ENCODE measurements at regions not wholly inside any gene's neighbourhood (a gene's known extent, or its start where the extent isn't known, plus 50 kb on each side); places are given as distances from the start of the nearest gene placed in this dataset.

- Histone ChIP-seq H3K56ac (replicated peaks; ENCODE audit: insufficient read length, low read depth, low read length) (no peak overlapping the region), H3K4me1 (replicated peaks in 1 of 4; ENCODE audit: control insufficient read depth in 3 of 4, insufficient read depth in 4 of 4, low read length in 3 of 4) (peaks cover 0 to 3% (median 0%) of the 10 kb centered on the region in 4 experiments; a peak in 1 of 7 replicates), H2BK20ac (ENCODE audit: low read length) (no peak overlapping the region), H2AK5ac (ENCODE audit: low read depth, low read length) (no peak overlapping the region; the same call in 1 of the 2 replicates), H3K27ac (ENCODE audit: low read depth, low read length) (no peak overlapping the region), H2BK15ac (ENCODE audit: low read length) (no peak overlapping the region), H3K14ac (ENCODE audit: insufficient read length) (no peak overlapping the region), H3K4ac (replicated peaks; ENCODE audit: insufficient read length, low read depth, low read length) (no peak overlapping the region), H2BK12ac (ENCODE audit: low read depth, low read length) (no peak overlapping the region), H3K9ac (replicated peaks in 1 of 4; ENCODE audit: extremely low read depth in 1 of 4, low read depth in 3 of 4, low read length in 3 of 4) (no peak overlapping the region), H4K91ac (replicated peaks; ENCODE audit: insufficient read length, low read length) (no peak overlapping the region), H3K36me3 (ENCODE audit: control insufficient read depth in 2 of 4, insufficient read depth in 4 of 4, low read length in 3 of 4) (no peaks in the 10 kb centered on the region), H3K4me3 (ENCODE audit: extremely low read depth in 1 of 4, insufficient read depth in 2 of 4, low read depth in 3 of 4, low read length in 4 of 4) (no peak overlapping the region), H4K8ac (ENCODE audit: extremely low read depth, insufficient read depth, low read length) (no peak overlapping the region), H2BK5ac (ENCODE audit: low read depth, low read length) (no peak overlapping the region), H3K27me3 (replicated peaks in 1 of 4; ENCODE audit: control insufficient read depth in 3 of 4, extremely low read depth in 1 of 4, insufficient read depth in 3 of 4, low read length in 3 of 4) (no peaks in the 10 kb centered on the region; a peak in 1 of 7 replicates), H3K23ac (ENCODE audit: insufficient read length) (no peak overlapping the region), H3K18ac (ENCODE audit: extremely low read depth, low read length) (no peak overlapping the region), H3K9me3 (ENCODE audit: insufficient read depth in 2 of 2, low read depth in 1 of 2, low read length in 1 of 2) (no peaks in the 10 kb centered on the region), H2BK120ac (replicated peaks; ENCODE audit: low read depth, low read length) (no peak overlapping the region), H3K79me2 (ENCODE audit: control insufficient read depth in 1 of 2, insufficient read depth in 2 of 2, low read length in 2 of 2) (no peaks in the 10 kb centered on the region), H2AFZ (ENCODE audit: low read length) (no peak overlapping the region), H4K20me1 (replicated peaks in 1 of 2; ENCODE audit: control insufficient read depth in 1 of 2, insufficient read depth in 2 of 2, low read length in 2 of 2) (no peaks in the 10 kb centered on the region), H3K4me2 (ENCODE audit: insufficient read depth in 1 of 2, low read depth in 2 of 2, low read length in 2 of 2) (no peak overlapping the region), H4K5ac (ENCODE audit: insufficient read length, low read depth, low read length) (no peak overlapping the region), H3K79me1 (ENCODE audit: low read depth, low read length) (no peaks in the 10 kb centered on the region), H3K23me2 (ENCODE audit: low read depth, low read length) (no peaks in the 10 kb centered on the region)
- FAIRE-seq (no peak), DNase-seq (ENCODE audit: low read depth in 1 of 2, low spot score in 2 of 2) (no peak)
- WGBS, 2 experiments (ENCODE audit: extremely low coverage in 1 of 2, insufficient coverage in 1 of 2, insufficient read length in 1 of 2, insufficient replicate concordance in 2 of 2, low coverage in 1 of 2, low lambda C conversion rate in 2 of 2, missing lambda C conversion rate in 1 of 2): 90% methylated on average over 7 of the region's 7 CpGs; no CpG with 5 or more reads in 1 of the 2 experiments
- CTCF ChIA-PET (ENCODE audit: partially characterized antibody): interaction anchor here (0.7 to 1.8 kb wide), 3 partner anchors 12 to 835 kb away, joined by 3 to 4 read pairs (median 3); no protein-coding TSS in a partner anchor
- POLR2A ChIA-PET (ENCODE audit: partially characterized antibody): interaction anchor here (1.0 kb wide), 1 partner anchor 16 kb away, joined by 4 read pairs; no protein-coding TSS in a partner anchor
- TF ChIP-seq JUN (IDR thresholded peaks at IDR 0.05; ENCODE audit: low read depth, low read length): no peak
- no peak for TF ChIP-seq SIN3A (conservative IDR thresholded peaks at IDR 0.05 in 1 of 2, IDR thresholded peaks at IDR 0.05 in 1 of 2; ENCODE audit: low read depth in 1 of 2, low read length in 2 of 2)
- no peak for TF ChIP-seq BACH1 (IDR thresholded peaks at IDR 0.05; ENCODE audit: low read length)
- no peak for TF ChIP-seq JUND (IDR thresholded peaks at IDR 0.05; ENCODE audit: low read length)
- TF ChIP-seq RNF2 (IDR thresholded peaks at IDR 0.05; ENCODE audit: borderline replicate concordance, low read depth, low read length, missing control alignments, poor library complexity, severe bottlenecking): no peak
- TF ChIP-seq TAF1 (IDR thresholded peaks at IDR 0.05; ENCODE audit: low read depth, low read length): no peak
- TF ChIP-seq CREB1 (IDR thresholded peaks at IDR 0.05): no peak
Measured at GRCh38 chr3:53996141-53996874, 104.6 kb upstream of the SELENOK start.

Measured in H1 (cell line).